GM21717 (cell line): ENCODE measurements at regions not wholly inside any gene's neighbourhood (a gene's known extent, or its start where the extent isn't known, plus 50 kb on each side); places are given as distances from the start of the nearest gene placed in this dataset.

Experiments
- ATAC-seq: cut with Tn5 transposase; IDR thresholded peaks from one replicate; pipeline ENCODE4 v1.9.1; 2021; ENCODE audit warnings: mild to moderate bottlenecking, moderate library complexity; ENCODE audit not compliant: unreplicated experiment

DNA sequence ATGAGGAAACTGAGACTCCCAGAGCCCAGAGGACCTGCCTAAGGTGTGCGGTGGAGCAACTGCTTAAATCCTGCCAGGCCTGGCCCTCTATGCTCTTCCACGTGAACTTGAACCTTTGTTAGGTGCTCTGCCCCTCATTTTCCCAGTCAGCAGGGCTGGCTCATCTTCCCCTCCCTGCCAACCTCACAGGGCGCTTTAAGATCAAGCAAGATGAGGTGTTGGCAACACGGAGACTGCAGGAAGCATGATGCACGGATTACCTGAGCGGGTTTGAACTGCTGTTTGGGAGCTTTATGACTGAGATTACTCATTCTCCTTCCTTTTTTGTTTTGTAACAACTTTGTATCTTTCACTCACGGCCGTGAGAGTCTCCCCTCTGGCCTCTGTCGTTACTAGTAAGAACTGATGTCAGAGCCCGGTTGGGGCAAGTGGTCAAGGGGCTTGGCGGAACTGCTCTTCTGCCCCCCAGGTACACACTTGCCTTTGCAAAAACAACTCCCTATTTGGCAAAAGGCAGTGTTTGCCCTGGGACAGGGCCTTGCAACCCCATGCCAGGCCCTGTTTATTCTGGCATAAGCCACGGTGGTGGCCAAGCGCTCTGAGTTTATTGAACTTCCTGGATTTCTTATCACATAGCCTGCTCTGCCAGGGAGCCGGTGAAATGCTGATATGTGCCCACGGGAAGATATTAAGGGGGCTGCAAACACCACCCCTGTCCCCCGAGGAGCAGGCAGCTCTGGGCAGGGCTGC lies 127.8 kb downstream of the INHBB start:
- ATAC-seq, result no peak

DNA sequence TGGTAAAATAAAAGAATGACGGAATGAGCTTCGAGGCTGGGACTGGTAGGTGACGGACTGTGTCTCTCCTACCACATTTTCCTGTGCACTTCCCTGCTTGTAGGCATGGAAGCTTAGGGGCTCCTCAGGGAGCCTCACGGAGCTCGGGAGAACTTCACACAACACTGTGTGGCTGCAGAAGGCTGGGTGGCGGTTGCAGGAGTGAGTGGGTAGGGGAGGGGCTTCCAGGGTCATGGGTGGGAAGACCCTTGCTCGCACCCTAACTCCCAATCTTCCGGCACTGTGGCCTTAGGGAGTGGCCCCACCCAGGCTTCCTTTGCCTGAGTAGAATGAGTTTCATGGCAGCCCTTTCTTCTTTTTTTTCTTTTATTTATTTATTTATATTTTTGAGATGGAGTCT lies 128.6 kb downstream of the INHBB start:
- no peak for ATAC-seq

DNA sequence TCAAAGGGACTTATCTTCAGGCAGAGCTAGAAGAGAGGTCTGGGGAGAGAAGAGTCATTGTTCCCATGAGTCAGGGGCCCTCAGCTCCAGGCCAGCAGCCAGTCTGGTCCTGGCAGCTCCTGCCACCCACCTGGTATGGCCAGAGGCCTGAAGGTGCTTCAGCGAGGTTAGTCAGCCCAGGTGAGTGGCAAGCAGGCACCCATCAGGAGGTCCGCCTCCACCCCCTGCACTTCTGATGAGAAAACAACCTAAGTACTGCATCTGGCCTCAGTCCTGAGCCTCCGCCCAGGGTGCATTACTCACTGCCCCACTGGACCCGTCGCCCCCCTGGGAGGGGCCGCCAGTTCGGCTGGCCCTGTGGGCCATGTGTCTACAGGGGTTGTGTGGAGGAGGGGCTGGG lies 130.2 kb downstream of the INHBB start:
- ATAC-seq, result no peak

DNA sequence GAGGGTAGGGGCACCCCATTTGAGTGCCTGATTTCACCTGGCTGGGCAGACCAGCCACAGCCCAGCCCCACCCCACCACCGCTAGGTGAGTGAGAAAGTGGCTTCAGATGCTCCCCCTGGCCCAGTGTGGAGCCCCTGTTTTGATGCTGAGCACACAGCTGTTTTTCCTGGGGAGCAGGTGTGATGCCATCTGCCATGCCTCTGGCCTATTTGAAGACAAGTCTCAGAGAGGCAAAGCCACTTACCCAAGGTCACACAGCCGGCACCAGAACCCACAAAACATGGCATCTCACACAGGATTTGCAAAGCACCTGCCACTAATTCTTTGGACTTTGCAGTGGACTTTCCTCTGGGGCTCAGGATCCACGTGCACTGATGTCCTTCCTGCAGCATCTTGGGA lies 131.3 kb downstream of the INHBB start:
- ATAC-seq, result no peak

DNA sequence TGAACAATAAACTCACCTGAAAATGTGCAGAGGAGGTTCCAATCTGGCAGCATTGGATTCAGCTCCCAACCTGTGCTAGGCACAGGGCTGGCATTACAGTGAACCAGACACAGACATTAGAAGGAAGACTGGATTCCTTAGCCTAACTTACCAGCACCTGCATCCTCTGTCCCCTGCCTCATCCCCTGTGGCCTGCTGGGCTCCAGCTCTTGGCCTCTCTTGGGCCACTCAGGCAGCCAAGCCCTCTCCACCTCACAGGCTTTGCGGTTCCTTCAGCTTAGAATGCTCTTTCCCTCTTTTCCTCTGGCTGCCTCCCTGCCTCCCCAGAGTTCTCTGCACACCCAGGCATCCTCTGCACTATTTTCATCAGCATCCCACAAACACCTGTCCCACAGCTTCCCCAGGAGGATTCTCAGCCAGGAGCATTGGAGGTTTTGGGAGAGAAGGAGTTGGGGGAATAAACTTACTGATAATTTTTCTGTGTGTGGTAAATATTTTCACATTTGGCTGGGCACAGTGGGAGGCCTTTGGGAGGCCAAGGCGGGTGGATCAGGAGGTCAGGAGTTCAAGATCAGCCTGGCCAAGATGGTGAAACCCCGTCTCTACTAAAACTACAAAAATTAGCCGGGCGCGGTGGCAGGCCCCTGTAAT lies 132.0 kb downstream of the INHBB start:
- ATAC-seq, result no peak

DNA sequence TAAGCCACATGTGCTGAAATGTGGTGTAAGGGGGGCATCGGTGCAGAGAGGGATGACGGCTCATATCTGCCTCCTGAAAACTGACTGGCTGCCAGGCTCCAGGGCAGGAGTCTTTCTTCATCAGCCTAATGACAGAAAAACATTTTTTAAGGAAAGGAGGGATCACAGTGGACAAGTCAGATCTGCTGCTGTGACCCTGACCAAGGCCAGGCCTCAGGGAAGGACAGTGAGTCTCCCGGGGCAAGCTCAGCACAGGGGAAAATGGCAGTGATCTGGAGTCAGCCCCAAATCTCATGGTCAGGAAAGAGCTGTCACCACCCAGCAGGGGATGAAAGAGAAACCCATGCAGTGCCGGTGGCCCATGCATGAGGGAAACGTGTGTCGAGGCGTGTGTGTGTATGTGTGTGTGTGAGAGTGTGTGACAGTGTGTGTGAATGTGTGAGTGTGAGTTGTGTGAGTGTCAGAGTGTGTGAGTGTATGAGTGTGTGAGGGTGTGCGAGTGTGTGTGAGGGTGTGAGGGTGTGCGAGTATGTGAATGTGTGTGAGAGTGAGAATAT lies 134.5 kb downstream of the INHBB start:
- ATAC-seq, result no peak

DNA sequence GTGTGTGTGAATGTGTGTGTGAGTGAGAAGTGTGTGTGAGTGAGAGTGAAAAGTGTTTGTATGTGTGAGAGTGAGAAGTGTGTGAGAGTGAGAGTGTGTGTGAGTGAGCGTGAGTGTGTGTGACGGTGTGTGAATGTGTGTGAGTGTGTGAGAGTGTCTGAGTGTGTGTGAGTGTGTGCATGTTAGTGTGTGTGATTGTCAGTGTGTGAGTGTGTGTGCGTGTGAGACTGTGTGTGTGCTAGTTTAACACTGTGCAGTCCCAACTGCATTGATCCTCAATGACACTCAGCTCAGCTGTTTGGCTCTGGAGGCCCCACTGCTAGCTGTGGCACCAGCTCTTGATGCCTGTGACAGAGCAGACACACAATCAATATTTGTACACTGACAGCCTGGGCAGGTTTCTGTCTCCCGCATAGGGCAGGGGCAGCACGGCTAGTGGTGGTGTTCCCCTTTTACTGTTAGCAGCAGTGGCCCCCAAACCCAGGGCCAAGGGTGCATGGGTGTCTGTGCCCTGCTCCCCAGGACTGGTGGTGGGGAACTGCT lies 135.0 kb downstream of the INHBB start:
- no peak for ATAC-seq

DNA sequence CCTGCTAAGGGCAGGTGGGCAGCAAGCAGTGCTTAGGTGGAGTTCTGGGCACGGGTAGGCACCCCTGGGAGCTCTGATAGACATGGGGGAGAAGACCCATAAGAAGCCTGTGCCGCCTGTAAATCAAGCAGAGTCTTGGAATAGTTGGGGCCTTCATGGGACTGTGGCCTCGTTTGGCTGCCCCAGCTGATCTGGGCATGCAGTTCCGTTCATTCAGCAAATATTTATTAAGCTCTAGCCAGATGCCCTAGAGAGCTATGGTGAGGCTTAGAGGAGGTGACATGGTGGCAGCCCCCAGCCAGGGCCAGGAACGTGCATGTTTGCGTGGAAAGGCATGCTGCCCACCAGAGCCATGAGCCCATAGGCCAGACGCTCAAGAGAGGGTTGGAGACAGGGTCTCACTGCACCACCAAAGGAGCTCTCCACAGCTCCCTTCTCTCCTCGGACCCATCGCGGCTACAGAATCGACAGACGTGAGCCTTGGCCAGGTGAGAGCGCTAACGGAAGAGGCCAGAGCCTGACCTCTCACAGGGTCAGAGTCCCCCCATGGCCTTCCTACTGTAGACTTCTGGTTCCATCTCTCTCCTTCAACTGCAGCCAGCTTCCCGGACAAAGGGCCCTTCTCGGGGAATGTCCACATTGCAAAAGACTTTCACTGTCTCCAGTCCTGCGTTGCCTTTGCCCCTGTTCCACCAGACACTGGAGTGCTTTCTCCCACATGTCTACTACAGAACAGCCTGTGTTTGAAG lies 135.7 kb downstream of the INHBB start:
- no peak for ATAC-seq

DNA sequence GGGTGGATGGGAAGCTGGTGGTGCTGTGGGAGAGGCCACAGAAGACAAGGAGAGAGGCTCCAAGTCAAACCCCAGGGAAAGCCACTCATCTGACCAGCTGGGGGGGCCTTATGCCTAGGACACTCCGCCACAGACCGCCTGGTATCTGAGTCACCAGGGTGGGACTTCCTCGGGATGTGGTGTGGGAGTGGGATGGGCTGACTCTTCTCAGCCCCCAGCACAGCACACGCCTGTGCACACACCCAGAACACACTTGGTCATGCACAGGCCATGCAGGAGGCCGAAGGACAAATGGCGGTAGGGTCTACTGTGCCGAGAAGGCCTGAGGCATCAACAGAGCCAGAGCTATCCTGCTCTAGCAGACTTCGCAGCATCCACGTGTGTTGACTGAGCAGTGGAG lies 136.4 kb downstream of the INHBB start:
- ATAC-seq, result no peak

DNA sequence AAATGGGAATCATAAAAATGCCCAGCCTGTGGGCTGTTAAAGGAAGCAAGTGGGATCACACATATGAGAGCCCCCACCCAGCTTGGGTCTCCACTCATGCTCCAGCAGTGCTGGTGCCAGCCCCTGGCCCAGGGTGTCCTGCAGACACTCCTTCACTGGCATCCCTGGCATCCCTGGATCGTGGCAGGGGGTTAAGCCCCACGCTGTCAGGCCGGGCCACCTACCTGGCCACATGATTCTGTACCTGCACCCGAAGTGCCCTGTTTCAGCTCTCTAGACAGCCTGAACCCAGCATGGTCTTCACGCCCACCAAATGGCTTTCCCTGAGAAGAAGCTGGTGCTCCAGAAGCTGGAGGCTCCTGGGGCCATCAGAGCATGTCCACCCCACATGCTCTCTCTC lies 137.4 kb downstream of the INHBB start:
- ATAC-seq, result no peak

DNA sequence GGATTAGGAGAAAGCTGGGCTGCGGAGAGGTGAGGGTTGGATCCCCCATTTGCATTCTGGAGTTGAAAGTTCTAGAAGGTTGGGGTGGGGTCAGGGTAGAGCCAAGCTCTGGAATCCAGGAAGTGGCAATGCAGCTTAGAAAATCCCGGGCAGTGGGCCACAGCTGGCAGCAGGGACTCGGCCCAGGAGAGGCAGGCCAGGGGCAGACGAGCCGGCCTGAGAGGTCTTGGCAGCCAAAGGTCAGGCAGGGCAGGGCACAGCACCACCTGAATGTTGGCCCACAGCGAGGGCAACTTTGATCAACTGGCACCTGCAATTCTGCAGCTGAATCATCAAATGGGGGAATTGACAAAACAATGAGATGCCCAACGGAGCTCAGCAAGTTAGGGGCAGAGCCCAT lies 139.2 kb downstream of the INHBB start:
- no peak for ATAC-seq

DNA sequence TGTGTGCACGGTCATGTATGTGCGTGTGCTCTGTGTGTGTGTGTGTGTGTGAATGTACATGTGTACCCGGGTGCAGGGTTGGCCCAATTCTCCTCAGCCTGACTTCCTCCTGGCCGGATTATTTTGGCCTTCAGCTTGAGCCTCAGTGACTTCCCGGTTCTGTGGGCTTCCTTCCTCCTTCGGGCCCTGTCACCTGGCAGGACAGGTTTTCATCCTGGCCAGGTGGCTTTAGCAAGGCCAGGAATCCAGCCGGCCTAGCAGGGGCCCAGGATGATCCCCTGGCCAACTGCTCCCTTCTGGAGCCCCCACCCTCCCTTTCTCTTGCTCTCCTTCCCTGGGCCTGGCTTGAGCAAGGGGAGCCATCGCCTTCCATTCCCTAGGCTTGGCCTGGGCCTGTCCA lies 140.5 kb downstream of the INHBB start:
- no peak for ATAC-seq

DNA sequence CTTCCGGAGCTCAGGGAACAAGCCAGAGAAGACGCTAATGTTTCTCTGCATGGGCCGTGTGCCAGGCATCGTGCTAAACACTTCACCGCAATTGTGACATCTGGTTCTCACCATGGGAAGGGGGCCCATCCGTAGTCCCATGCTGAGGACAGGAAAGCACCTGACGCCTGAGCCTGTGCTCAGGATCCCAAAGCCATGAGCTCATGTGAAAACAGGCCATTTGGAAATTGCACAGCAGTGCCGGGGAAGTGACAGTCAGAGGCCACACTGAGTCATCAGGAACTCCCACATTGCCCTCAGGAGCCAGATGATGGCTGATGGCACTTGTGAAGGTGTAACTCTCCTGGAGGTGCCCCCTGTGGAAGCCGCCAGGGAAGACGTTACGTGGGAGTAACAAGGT lies 141.0 kb downstream of the INHBB start:
- ATAC-seq, result no peak

DNA sequence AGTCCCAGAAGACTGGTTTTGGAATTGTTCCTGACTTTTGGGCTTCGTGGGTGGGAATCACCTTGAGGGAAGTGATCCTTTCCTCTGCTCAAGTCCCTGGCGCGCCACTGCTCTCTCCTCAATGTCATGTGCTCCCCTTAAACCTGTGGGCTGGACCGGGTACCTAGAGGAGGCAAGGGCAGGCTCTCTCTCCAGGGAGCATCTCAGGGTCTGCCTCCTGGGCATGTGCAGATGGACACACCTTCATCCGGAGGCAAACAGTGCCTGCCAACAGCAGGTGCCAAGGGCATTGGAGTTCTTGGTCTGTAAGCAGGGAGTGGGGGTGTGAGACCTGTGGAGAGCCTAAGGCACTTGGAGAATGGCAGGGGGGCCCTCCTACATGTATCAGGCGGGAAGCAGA lies 142.6 kb downstream of the INHBB start:
- no peak for ATAC-seq

DNA sequence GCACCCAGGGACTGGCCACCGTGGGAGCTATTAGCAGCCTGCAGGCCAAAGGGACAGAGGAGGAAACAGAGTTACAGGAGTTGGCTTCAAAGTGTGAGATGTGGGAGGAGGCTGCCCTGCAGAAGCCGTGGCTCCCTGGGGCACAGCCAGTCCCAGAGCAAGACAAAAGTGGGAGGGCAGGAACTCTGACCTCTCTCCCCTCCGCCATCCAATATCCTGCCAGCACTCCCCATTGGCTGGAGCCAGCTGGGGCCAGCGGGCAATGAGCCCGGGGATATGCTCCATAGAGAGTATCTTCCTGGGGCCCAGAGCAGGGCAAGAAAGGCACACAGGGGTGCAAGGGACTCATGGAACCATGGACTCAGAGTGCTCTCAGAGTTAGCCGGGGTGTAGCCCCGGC lies 143.1 kb downstream of the INHBB start:
- ATAC-seq, result no peak

DNA sequence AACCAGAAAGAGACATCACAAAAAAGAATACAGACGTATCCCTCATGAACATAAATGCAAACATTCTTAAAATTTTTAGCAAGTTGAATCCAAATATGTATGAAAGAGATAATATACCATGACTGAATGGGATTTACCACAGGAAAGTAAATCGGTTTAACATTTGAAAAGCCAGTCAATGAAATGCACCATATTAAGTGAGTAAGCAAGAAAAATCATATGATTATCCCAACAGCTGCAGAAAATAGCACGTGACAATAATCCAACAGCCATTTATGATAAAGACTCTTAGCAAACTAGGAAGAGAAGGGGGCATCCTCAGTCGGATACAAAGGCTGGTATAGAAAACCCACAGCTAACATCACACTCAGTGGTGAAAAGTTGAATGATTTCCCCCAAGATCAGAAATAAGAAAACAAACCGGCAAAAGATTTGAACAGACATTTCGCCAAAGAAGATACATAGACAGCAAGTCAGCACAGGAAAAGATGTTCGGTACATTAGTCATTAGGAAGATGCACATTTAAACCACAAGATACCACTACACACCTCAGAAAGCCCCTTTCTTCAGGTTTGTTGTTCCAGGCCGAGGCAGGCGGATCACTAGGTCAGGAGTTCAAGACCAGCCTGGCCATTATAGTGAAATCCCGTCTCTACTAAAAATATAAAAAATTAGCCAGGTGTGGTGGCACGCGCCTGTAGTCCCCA lies 144.3 kb downstream of the INHBB start:
- ATAC-seq, result no peak

DNA sequence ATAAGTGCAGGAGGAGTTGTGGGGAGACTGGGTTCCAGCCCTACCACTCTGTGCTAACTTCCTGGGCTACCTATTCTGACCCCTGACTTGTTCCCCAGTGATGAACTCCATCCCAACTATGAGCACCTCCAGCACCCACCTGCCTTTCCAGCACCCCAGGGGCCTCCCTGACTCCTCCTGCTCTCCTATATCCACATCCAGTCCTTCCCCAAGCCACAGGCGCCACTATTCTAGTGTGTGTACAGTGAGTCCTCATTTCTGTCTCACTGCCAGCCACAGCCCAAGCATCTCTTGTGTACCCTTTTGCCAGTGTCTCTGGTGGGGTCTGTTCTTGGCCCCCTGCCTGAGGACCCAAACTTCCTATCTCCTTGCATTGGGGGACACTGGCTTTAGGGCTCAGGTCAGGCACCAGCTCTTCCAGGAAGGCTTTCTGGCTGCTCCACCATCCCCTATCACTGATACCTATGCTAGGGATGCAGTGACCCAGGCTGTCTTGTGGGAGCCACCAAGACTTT lies 145.2 kb downstream of the INHBB start:
- ATAC-seq, result no peak

DNA sequence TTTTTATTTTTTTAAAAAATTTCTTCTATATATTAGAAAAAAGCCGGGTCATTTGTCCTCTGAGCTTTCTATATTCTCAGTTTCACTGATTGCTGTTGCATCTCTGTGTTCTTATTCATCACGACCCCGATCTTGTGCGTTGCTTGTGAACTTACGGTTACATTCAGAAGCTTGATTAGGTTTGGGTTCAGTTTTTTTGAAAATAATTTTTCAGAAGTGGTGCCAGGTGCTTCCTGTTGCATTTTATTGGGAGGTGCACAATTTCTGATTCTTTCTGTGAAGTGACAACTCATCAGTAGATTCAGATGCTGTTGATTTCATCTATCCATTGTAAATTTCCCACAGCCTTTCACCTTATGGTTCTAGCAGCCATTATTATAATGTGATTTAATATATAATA lies 147.3 kb downstream of the INHBB start:
- ATAC-seq, result no peak

DNA sequence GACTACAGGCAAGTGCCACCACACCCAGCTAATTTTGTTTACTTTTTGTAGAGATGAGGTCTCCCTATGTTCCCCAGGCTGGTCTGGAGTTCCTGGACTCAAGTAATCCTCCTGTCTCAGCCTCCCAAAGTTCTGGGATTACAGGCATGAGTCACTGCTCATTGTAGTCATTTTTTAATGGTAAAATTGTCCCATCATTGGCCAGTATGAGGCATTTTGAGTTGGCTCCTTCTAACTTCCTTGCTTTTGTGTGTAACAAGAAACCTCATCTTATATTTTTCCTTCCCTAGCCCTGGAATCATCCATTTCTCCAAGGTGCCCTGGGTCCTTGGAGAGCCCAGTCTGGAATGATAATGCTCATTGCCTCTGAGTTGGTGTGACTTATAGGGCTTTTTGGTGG lies 148.5 kb downstream of the INHBB start:
- ATAC-seq, result no peak

DNA sequence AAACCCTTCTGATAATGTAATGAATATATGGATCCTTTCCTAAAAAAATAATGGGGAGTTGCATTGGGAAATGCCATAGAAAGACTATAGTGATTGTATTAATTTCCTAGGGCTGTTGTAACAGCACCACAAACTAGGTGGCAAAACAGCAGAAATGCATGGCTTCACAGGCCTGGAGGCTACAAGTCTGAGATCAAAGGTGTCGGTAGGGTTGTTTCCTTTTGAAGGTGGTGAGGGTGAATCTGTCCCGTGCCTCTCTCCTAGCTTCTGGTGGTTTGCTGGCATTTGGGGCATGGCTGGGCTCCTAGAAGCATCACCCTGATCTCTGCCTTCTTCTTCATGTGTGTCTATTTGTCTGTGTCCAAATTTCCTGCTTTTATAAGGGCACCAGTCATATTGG lies 149.7 kb downstream of the INHBB start:
- ATAC-seq, result no peak

DNA sequence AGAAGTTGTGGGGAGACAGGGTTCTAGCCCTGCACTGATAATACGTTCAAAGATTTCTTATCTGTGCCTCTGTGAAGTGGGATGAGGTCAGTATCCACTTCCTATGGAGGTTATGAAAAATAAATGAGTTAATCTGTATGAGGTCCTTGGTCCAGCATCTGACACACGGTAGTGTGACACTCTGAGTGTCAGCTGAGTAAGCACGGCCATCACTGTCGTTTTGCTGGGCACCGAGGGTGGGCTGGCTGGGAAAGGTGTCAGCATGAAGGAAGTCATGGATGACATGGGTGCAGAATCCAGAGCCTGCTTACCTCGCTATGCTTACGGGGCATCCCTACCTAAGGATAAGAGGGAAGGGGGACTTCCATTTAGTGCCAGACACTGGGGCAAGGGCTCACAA lies 150.3 kb downstream of the INHBB start:
- ATAC-seq, result no peak
